ENCODE measurements at regions not wholly inside any gene's neighbourhood (a gene's known extent, or its start where the extent isn't known, plus 50 kb on each side); places are given as distances from the start of the nearest gene placed in this dataset.

GRCh38 chr9:89234205-89235067 lies 55.8 kb upstream of the SHC3 start:
- in situ Hi-C loops (cut with HindIII; ENCODE audit: low pct_unique_long_range_greater_than_20kb, low sequenced_read_pairs) = no loop called here
- no peak for DNase-seq (ENCODE audit: low read depth in 1 of 2, low spot score in 1 of 2)
- TF ChIP-seq JUND (IDR thresholded peaks at IDR 0.05; ENCODE audit: low read depth) = no peak

GRCh38 chr9:89236955-89237573 lies 58.4 kb upstream of the SHC3 start:
- DNase-seq (ENCODE audit: low read depth in 1 of 2, low spot score in 1 of 2) = peak in 1 of 2 experiments; percentile 24
- in situ Hi-C loops (cut with HindIII; ENCODE audit: low pct_unique_long_range_greater_than_20kb, low sequenced_read_pairs) = no loop called here
- TF ChIP-seq JUND (IDR thresholded peaks at IDR 0.05; ENCODE audit: low read depth) = no peak

DNA sequence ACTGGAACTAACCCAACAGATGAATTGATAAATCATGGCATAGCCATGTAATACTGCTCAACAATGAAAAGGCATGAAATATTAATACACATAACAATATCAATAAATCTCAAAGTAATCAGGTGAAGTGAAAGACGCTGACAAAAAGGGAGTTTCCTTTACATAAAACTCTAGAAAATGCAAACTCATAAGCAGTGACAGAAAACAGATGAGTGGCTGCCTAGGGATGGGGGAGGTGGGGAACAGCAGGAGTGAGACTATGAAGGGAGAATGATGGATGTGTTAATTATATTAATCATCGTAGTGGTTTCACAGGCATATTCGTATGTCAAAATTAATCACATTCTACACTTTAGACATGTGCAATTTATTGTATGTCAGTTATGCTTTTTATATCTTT lies 59.8 kb upstream of the SHC3 start:
- TF ChIP-seq JUND (IDR thresholded peaks at IDR 0.05; ENCODE audit: low read depth) = no peak
- in situ Hi-C loops (cut with HindIII; ENCODE audit: low pct_unique_long_range_greater_than_20kb, low sequenced_read_pairs) = no loop called here
- no peak for DNase-seq (ENCODE audit: low read depth in 1 of 2, low spot score in 1 of 2)

DNA sequence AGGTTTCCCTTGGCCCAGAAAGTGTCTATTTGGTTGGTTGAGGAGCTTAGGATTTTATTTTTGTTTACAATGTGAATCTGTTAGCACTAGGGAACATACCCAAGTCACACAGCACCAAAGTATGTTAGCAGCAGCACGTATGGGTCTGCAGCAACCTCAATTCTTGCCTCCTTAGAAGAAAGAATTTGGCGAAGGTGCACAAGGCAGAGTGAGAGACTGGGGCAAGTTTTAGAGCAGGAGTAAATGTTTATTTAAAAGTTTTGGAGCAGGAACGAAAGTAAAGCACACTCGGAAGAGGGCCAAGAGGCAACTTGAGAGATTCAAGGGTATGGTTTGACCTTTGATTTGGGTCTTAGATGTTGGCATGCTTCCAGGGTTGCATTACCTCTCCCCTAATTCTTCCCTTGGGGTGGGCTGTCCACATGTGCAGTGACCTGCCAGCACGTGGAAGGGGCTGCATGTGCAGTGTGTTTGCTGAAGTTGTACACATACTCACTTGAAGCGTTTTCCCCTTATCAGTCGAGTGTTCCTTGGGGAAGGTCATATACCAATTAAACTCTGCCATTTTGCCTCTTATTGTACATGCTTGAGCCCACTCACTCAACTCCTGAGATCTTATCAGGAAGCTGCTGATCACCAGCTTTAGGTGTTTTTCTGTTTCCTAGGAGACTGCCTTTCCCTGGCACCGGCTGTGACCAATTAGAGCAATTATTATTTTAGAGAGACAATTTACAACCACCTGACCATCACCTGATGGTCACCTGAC lies 64.9 kb upstream of the SHC3 start:
- no peak for TF ChIP-seq JUND (IDR thresholded peaks at IDR 0.05; ENCODE audit: low read depth)
- in situ Hi-C loops (cut with HindIII; ENCODE audit: low pct_unique_long_range_greater_than_20kb, low sequenced_read_pairs) = no loop called here
- no peak for DNase-seq (ENCODE audit: low read depth in 1 of 2, low spot score in 1 of 2)

DNA sequence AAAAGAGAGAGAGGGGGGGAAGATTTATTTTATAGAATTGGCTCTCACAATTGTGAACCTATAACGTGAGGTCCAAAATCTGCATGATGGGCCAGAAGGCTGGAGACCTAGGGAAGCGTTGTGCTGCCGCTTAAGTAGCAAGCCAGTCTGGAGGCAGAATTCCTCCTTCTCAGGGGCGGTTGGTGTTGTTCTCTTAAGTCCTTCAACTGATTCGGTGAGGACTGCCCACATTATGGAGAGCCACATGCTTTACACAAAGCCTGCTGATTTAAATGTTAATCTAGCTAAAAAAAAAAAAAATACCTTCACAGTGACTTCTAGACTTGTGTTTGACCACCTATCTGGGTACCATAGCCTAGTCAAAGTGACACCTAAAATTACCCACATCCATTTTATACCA lies 64.2 kb upstream of the CKS2 start:
- no peak for DNase-seq (ENCODE audit: low read depth in 1 of 2, low spot score in 1 of 2)
- TF ChIP-seq JUND (IDR thresholded peaks at IDR 0.05; ENCODE audit: low read depth) = no peak
- in situ Hi-C loops (cut with HindIII; ENCODE audit: low pct_unique_long_range_greater_than_20kb, low sequenced_read_pairs) = no loop called here

GRCh38 chr9:89247431-89248353 lies 63.3 kb upstream of the CKS2 start:
- DNase-seq (ENCODE audit: low read depth in 1 of 2, low spot score in 1 of 2) = no peak
- TF ChIP-seq JUND (IDR thresholded peaks at IDR 0.05; ENCODE audit: low read depth) = no peak
- in situ Hi-C loops (cut with HindIII; ENCODE audit: low pct_unique_long_range_greater_than_20kb, low sequenced_read_pairs) = no loop called here

GRCh38 chr9:89249001-89249400 lies 62.0 kb upstream of the CKS2 start:
- TF ChIP-seq JUND (IDR thresholded peaks at IDR 0.05; ENCODE audit: low read depth) = no peak
- no peak for DNase-seq (ENCODE audit: low read depth in 1 of 2, low spot score in 1 of 2)
- in situ Hi-C loops (cut with HindIII; ENCODE audit: low pct_unique_long_range_greater_than_20kb, low sequenced_read_pairs) = no loop called here

GRCh38 chr9:89252651-89253267 lies 58.2 kb upstream of the CKS2 start:
- DNase-seq (ENCODE audit: low read depth in 1 of 2, low spot score in 1 of 2) = no peak
- TF ChIP-seq JUND (IDR thresholded peaks at IDR 0.05; ENCODE audit: low read depth) = no peak
- in situ Hi-C loops (cut with HindIII; ENCODE audit: low pct_unique_long_range_greater_than_20kb, low sequenced_read_pairs) = no loop called here

- no peak for TF ChIP-seq JUND (IDR thresholded peaks at IDR 0.05; ENCODE audit: low read depth)
- in situ Hi-C loops (cut with HindIII; ENCODE audit: low pct_unique_long_range_greater_than_20kb, low sequenced_read_pairs) = no loop called here
- no peak for DNase-seq (ENCODE audit: low read depth in 1 of 2, low spot score in 1 of 2)
Observed at GRCh38 chr9:89254058-89254772, 56.8 kb upstream of the CKS2 start.

DNA sequence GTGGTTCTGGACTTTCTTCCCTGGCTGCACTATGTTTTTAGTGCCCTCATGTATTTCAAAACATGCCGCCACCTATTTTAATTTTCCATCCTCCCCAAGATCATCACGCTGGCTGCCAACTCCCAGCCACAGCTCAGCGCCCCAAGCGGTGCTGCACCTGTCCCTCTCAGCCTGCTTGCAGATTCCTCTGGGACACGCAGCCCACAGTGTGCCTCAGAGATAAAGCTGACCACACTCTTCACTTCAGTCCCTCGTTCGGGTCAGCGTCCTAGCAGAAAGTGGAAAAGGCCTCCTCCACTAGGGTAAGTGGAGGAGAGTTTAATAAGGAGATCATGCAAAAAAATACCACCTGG lies 56.2 kb upstream of the CKS2 start:
- no peak for TF ChIP-seq JUND (IDR thresholded peaks at IDR 0.05; ENCODE audit: low read depth)
- in situ Hi-C loops (cut with HindIII; ENCODE audit: low pct_unique_long_range_greater_than_20kb, low sequenced_read_pairs) = no loop called here
- DNase-seq (ENCODE audit: low read depth in 1 of 2, low spot score in 1 of 2) = peak in 1 of 2 experiments; percentile 13

DNA sequence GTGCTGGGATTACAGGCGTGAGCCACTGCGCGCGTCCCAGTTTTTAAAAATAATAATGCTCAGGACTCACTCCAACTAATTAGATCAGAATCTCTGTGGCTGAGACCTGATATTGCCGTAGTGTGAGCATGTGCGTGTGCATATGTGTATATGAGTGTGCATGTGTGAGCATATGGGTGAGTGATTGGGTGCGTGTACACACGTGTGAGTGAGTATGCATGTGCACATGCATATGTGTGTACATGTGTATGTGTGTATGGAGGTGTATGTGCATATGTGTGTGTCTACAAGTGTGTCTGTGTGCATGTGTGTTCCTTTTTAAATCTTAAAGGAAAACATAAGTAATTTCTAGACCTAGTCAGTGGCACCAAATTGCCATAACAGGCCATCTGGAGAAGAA lies 54.8 kb upstream of the CKS2 start:
- in situ Hi-C loops (cut with HindIII; ENCODE audit: low pct_unique_long_range_greater_than_20kb, low sequenced_read_pairs) = no loop called here
- TF ChIP-seq JUND (IDR thresholded peaks at IDR 0.05; ENCODE audit: low read depth) = no peak
- DNase-seq (ENCODE audit: low read depth in 1 of 2, low spot score in 1 of 2) = no peak

All from T47D (cell line).